HCT116 (cell line): ENCODE measurements at regions not wholly inside any gene's neighbourhood (a gene's known extent, or its start where the extent isn't known, plus 50 kb on each side); places are given as distances from the start of the nearest gene placed in this dataset.

Experiments used
- ATAC-seq: fragments of 200-7000 bp; cut with Tn5 transposase; 2 replicates; pipeline ENCODE4 v1.9.1; 2020; ENCODE audit warnings: mild to moderate bottlenecking, moderate library complexity
- BruUV-seq: library from RNA; stranded (reverse); fragments of 400-500 nt; replicated peaks from 2 replicates; lab custom pipeline; 2021; lab: Mats Ljungman, UMichigan
- CTCF ChIA-PET: fragments of 300-600 bp; sonication (Branson Sonifier 250); formaldehyde crosslinking; loops from one replicate; lab custom pipeline; 2021; ENCODE audit warnings: antibody characterized with exemption; lab: Charles Lee
- POLR2A ChIA-PET: fragments of 300-600, 350-600 bp; sonication (Branson Sonifier 250); formaldehyde crosslinking; loops from one replicate; lab custom pipeline; 2021; ENCODE audit warnings: antibody characterized with exemption; lab: Charles Lee
- RAD21 ChIA-PET, 2 experiments: fragments of 300-600 bp; sonication (Branson Sonifier 250); formaldehyde crosslinking; loops; one replicate each; lab custom pipeline; 2023; ENCODE audit warnings: low total read pairs in 2 of 2; ENCODE audit not compliant: uncharacterized antibody in 2 of 2, unreplicated experiment in 2 of 2, low non-redundant PET in 1 of 2; lab: Charles Lee
- DNase-seq: peaks from one replicate; pipeline ENCODE4 v3.0.0-alpha.2; 2010; ENCODE audit warnings: low read depth, low spot score
- H2AFZ ChIP-seq: fragments of 200-600 bp; shearing (Covaris generic), sonication (generic); 2 replicates; pipeline ENCODE4 v1.6.1; 2017; ENCODE audit warnings: low read depth, mixed run types, mixed read lengths, antibody characterized with exemption, low read length; ENCODE audit not compliant: poor library complexity, severe bottlenecking
- H3K27ac ChIP-seq: 2 replicates; pipeline ENCODE4 v1.5.1; 2012; ENCODE audit warnings: low read depth, low read length
- H3K27me3 ChIP-seq: fragments of 200-600 bp; sonication (generic); 2 replicates; pipeline ENCODE4 v1.6.1; 2016; ENCODE audit warnings: mixed run types, low read length, mixed read lengths; ENCODE audit not compliant: insufficient read depth
- H3K36me3 ChIP-seq, 2 experiments: fragments of 200-500 bp in 1 of 2; fragments of 200-600 bp in 1 of 2; sonication (Bioruptor generic) in 1 of 2; sonication (generic) in 1 of 2; 2 replicates each; pipeline versions ENCODE4 v1.5.1 to v1.6.1; 2014 to 2016; ENCODE audit warnings: low read length in 2 of 2, inconsistent platforms in 1 of 2, mixed read lengths in 1 of 2, mixed run types in 1 of 2; ENCODE audit not compliant: insufficient read depth in 2 of 2, control insufficient read depth in 1 of 2
- H3K4me1 ChIP-seq, 2 experiments: fragments of 200-600 bp in 1 of 2; sonication (generic) in 1 of 2; 2 replicates each; pipeline versions ENCODE4 v1.5.1 to v1.6.1; 2012 to 2017; ENCODE audit warnings: low read length in 2 of 2, inconsistent platforms in 1 of 2, mild to moderate bottlenecking in 1 of 2, mixed read lengths in 1 of 2, mixed run types in 1 of 2, moderate library complexity in 1 of 2; ENCODE audit not compliant: insufficient read depth in 2 of 2, control insufficient read depth in 1 of 2
- H3K4me2 ChIP-seq: fragments of 200-600 bp; sonication (generic); 2 replicates; pipeline ENCODE4 v1.6.1; 2017; ENCODE audit warnings: mixed run types, low read length, mixed read lengths
- H3K4me3 ChIP-seq, 2 experiments: fragments of 200-600 bp in 1 of 2; sonication (generic) in 1 of 2; replicated peaks in 1 of 2; 2 replicates each; pipeline ENCODE4 v1.5.1; 2011 to 2016; ENCODE audit warnings: low read length in 2 of 2, control low read depth in 1 of 2, low read depth in 1 of 2, mild to moderate bottlenecking in 1 of 2, mixed read lengths in 1 of 2, mixed run types in 1 of 2
- H3K79me2 ChIP-seq: fragments of 200-600 bp; sonication (generic); 2 replicates; pipeline ENCODE4 v1.6.1; 2017; ENCODE audit warnings: mild to moderate bottlenecking, mixed run types, low read length, moderate library complexity, mixed read lengths; ENCODE audit not compliant: insufficient read depth
- H3K9ac ChIP-seq: fragments of 200-600 bp; sonication (generic); 2 replicates; pipeline ENCODE4 v1.6.1; 2016; ENCODE audit warnings: low read length, mixed read lengths
- H3K9me2 ChIP-seq: fragments of 200-600 bp; sonication (generic), shearing (Covaris generic); 2 replicates; pipeline ENCODE4 v1.6.1; 2017; ENCODE audit warnings: mixed run types, mild to moderate bottlenecking, moderate library complexity; ENCODE audit not compliant: insufficient read depth
- H3K9me3 ChIP-seq, 2 experiments: fragments of 200-500 bp in 1 of 2; fragments of 200-600 bp in 1 of 2; sonication (Bioruptor generic) in 1 of 2; sonication (generic) in 1 of 2; 2 replicates each; pipeline ENCODE4 v1.6.1; 2014 to 2017; ENCODE audit warnings: low read length in 2 of 2, mixed read lengths in 2 of 2, inconsistent platforms in 1 of 2, low read depth in 1 of 2, mild to moderate bottlenecking in 1 of 2, mixed run types in 1 of 2, moderate library complexity in 1 of 2; ENCODE audit not compliant: control insufficient read depth in 1 of 2, insufficient read depth in 1 of 2
- H4K20me1 ChIP-seq: fragments of 200-600 bp; sonication (generic), shearing (Covaris generic); 2 replicates; pipeline ENCODE4 v1.6.1; 2017; ENCODE audit warnings: mixed run types, mild to moderate bottlenecking, moderate library complexity; ENCODE audit not compliant: insufficient read depth
- CBX3 ChIP-seq: IDR thresholded peaks from 2 replicates; pipeline ENCODE4 v1.6.1; 2012; ENCODE audit warnings: low read depth
- CEBPB ChIP-seq: IDR thresholded peaks from 2 replicates; pipeline ENCODE4 v1.6.1; 2012; ENCODE audit warnings: low read depth
- ELF1 ChIP-seq: IDR thresholded peaks from 2 replicates; pipeline ENCODE4 v1.6.1; 2012; ENCODE audit warnings: low read depth, borderline replicate concordance
- EZH2phosphoT487 ChIP-seq: fragments of 200-600 bp; IDR thresholded peaks from 2 replicates; pipeline ENCODE4 v1.6.1; 2018; ENCODE audit warnings: antibody characterized with exemption, borderline replicate concordance
- FOSL1 ChIP-seq: IDR thresholded peaks from 2 replicates; pipeline ENCODE4 v1.6.1; 2012; ENCODE audit warnings: low read depth
- JUND ChIP-seq: IDR thresholded peaks from 2 replicates; pipeline ENCODE4 v1.6.1; 2012
- POLR2AphosphoS5 ChIP-seq: IDR thresholded peaks from 2 replicates; pipeline ENCODE4 v1.6.1; 2011; ENCODE audit warnings: mild to moderate bottlenecking, low read depth, low read length, moderate library complexity
- RAD21 ChIP-seq: IDR thresholded peaks from 2 replicates; pipeline ENCODE4 v1.6.1; 2012; ENCODE audit warnings: low read depth, mild to moderate bottlenecking
- REST ChIP-seq: IDR thresholded peaks from 2 replicates; pipeline ENCODE4 v1.6.1; 2012; ENCODE audit warnings: low read depth
- SIN3A ChIP-seq: IDR thresholded peaks from 2 replicates; pipeline ENCODE4 v1.6.1; 2012; ENCODE audit warnings: low read depth
- SRF ChIP-seq: IDR thresholded peaks from 2 replicates; pipeline ENCODE4 v1.6.1; 2012; ENCODE audit warnings: low read depth
- TCF7L2 ChIP-seq: IDR thresholded peaks from 2 replicates; pipeline ENCODE4 v1.7.0; 2011; ENCODE audit warnings: borderline replicate concordance, inconsistent platforms; ENCODE audit not compliant: insufficient read depth, insufficient read length; ENCODE audit errors: extremely low read depth
- ZFX ChIP-seq: fragments of 450-650 bp; IDR thresholded peaks from 2 replicates; pipeline ENCODE4 v1.6.1; 2017
- ZNF274 ChIP-seq: fragments of 200-500 bp; sonication (Bioruptor generic); IDR thresholded peaks from 2 replicates; pipeline ENCODE4 v1.6.1; 2014; ENCODE audit warnings: mild to moderate bottlenecking, low read depth, low read length, inconsistent platforms
- intact Hi-C: fragments of 100-400 bp; cut with micrococcal nuclease; formaldehyde crosslinking; loops from 2 replicates; pipeline ENCODE4 v1.10.0; 2022
- TF ChIP-seq, protein P1 (sequence below): IDR thresholded peaks from 2 replicates; pipeline ENCODE4 v1.6.1; 2012
- TF ChIP-seq, protein P2 (sequence below): IDR thresholded peaks from 2 replicates; pipeline ENCODE4 v1.6.1; 2012
- TF ChIP-seq, protein P3 (sequence below), 3 experiments: fragments of 200-600 bp in 1 of 3; sonication (generic) in 1 of 3; IDR thresholded peaks in 2 of 3; conservative IDR thresholded peaks in 1 of 3; 2 replicates each; pipeline ENCODE4 v1.5.1; 2012 to 2017; ENCODE audit warnings: low read depth in 2 of 3, low read length in 2 of 3, antibody characterized with exemption in 1 of 3, borderline replicate concordance in 1 of 3, control low read depth in 1 of 3, mild to moderate bottlenecking in 1 of 3, mixed read lengths in 1 of 3, mixed run types in 1 of 3, moderate library complexity in 1 of 3; ENCODE audit not compliant: insufficient read depth in 1 of 3

DNA sequence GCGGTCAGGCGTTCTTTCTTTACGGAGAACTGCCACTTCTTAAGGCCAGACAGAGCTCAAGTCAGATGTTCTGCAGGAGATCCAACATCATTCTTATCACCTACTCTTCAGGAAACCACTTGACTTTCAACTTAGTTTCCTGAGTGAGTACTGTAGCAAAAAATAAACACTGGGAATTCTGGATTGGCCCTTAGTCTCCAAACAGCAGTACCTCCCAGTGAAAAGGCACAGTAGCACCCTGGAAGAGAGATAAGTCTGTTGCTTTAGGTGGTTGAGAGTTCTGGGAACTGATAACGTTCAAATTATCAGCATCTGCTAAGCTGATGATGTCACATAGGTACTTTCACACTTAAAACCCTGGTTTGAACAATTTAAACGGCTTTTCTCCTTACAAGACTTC, 971.8 kb upstream of the TENM4 start:
- no peaks in the 10 kb centered on the region for H3K9me2 ChIP-seq
- ChIA-PET CTCF (no interaction called here), RAD21 (no interaction called here), POLR2A (no interaction called here)
- ATAC-seq (no peak), DNase-seq (no peak)
- no peak overlapping the region for H3K9ac ChIP-seq
- H2AFZ ChIP-seq, result no peak overlapping the region
- H3K9me3 ChIP-seq, result peaks cover 13 to 15% of the 10 kb centered on the region in 2 experiments; a peak in 2 of 4 replicates
- H3K36me3 ChIP-seq, result no peaks in the 10 kb centered on the region
- no peaks in the 10 kb centered on the region for H3K4me1 ChIP-seq
- no peaks in the 10 kb centered on the region for H3K27me3 ChIP-seq
- TF ChIP-seq EZH2phosphoT487, result no peak
- TF ChIP-seq, protein P1, sequence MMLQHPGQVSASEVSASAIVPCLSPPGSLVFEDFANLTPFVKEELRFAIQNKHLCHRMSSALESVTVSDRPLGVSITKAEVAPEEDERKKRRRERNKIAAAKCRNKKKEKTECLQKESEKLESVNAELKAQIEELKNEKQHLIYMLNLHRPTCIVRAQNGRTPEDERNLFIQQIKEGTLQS, result no peak
- TF ChIP-seq SIN3A, result no peak
- no peak for TF ChIP-seq TCF7L2
- no peak for TF ChIP-seq ZNF274
- TF ChIP-seq JUND, result no peak
- no peak for TF ChIP-seq FOSL1
- TF ChIP-seq SRF, result no peak
- TF ChIP-seq, protein P2, sequence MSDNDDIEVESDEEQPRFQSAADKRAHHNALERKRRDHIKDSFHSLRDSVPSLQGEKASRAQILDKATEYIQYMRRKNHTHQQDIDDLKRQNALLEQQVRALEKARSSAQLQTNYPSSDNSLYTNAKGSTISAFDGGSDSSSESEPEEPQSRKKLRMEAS, result no peak
- TF ChIP-seq, protein P3, sequence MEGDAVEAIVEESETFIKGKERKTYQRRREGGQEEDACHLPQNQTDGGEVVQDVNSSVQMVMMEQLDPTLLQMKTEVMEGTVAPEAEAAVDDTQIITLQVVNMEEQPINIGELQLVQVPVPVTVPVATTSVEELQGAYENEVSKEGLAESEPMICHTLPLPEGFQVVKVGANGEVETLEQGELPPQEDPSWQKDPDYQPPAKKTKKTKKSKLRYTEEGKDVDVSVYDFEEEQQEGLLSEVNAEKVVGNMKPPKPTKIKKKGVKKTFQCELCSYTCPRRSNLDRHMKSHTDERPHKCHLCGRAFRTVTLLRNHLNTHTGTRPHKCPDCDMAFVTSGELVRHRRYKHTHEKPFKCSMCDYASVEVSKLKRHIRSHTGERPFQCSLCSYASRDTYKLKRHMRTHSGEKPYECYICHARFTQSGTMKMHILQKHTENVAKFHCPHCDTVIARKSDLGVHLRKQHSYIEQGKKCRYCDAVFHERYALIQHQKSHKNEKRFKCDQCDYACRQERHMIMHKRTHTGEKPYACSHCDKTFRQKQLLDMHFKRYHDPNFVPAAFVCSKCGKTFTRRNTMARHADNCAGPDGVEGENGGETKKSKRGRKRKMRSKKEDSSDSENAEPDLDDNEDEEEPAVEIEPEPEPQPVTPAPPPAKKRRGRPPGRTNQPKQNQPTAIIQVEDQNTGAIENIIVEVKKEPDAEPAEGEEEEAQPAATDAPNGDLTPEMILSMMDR (IDR thresholded peaks at IDR 0.05 in 2 of 3, conservative IDR thresholded peaks at IDR 0.05 in 1 of 3; ENCODE audit: borderline replicate concordance in 1 of 3, insufficient read depth in 1 of 3, low read depth in 2 of 3, low read length in 2 of 3), result no peak
- TF ChIP-seq CBX3, result no peak
- no peak for TF ChIP-seq ZFX
- no peak for TF ChIP-seq REST
- TF ChIP-seq ELF1, result no peak
- no peak for TF ChIP-seq CEBPB
- TF ChIP-seq POLR2AphosphoS5, result no peak
- no peak for TF ChIP-seq RAD21
- no peaks in the 10 kb centered on the region for H4K20me1 ChIP-seq
- intact Hi-C loops, result no loop called here
- H3K4me3 ChIP-seq, result no peak overlapping the region
- H3K27ac ChIP-seq, result no peak overlapping the region
- H3K4me2 ChIP-seq, result no peak overlapping the region
- no TSS peak for BruUV-seq
- H3K79me2 ChIP-seq, result no peaks in the 10 kb centered on the region
